ENCODE measurements at regions not wholly inside any gene's neighbourhood (a gene's known extent, or its start where the extent isn't known, plus 50 kb on each side); places are given as distances from the start of the nearest gene placed in this dataset.

DNA sequence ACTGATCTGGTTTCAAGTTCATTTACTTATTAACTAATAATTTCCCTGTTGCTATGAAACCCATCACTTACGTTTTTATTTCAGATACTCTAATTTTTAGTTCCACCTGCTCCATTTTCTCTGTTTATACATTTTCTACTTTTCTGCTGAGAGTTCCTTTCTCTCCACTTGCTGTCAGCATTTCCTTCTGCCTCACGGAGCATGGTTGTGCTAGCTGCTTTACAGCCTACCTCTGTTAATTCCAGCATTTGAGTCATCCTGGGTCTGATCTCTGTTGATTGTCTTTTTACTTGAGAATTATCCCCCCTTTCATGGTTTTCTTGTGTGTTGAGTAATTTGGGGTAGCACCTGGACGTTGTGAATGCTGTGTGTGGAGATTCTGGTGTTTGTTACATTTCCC, 373.2 kb upstream of the C1orf174 start:
- H3K27ac ChIP-seq (ENCODE audit: low read depth in 1 of 2, low read length in 2 of 2): no peak overlapping the region
- peaks cover 0 to 2% (median 0%) of the 10 kb centered on the region in 4 donors for H3K27me3 ChIP-seq (ENCODE audit: control insufficient read depth in 4 of 4, insufficient read depth in 4 of 4, low read length in 3 of 4)
- H3K4me1 ChIP-seq (ENCODE audit: control insufficient read depth in 4 of 4, insufficient read depth in 4 of 4, low read length in 3 of 4): no peaks in the 10 kb centered on the region
- no peak for DNase-seq (ENCODE audit: low spot score)
- no peaks in the 10 kb centered on the region for H3K36me3 ChIP-seq (ENCODE audit: control insufficient read depth in 4 of 4, insufficient read depth in 3 of 4, low read depth in 1 of 4, low read length in 3 of 4)
- no peak for TF ChIP-seq RAD21 (IDR thresholded peaks at IDR 0.05)
- TF ChIP-seq NR2F2 (IDR thresholded peaks at IDR 0.05): no peak
- no peak for TF ChIP-seq RXRA (IDR thresholded peaks at IDR 0.05)
- TF ChIP-seq, protein P1, sequence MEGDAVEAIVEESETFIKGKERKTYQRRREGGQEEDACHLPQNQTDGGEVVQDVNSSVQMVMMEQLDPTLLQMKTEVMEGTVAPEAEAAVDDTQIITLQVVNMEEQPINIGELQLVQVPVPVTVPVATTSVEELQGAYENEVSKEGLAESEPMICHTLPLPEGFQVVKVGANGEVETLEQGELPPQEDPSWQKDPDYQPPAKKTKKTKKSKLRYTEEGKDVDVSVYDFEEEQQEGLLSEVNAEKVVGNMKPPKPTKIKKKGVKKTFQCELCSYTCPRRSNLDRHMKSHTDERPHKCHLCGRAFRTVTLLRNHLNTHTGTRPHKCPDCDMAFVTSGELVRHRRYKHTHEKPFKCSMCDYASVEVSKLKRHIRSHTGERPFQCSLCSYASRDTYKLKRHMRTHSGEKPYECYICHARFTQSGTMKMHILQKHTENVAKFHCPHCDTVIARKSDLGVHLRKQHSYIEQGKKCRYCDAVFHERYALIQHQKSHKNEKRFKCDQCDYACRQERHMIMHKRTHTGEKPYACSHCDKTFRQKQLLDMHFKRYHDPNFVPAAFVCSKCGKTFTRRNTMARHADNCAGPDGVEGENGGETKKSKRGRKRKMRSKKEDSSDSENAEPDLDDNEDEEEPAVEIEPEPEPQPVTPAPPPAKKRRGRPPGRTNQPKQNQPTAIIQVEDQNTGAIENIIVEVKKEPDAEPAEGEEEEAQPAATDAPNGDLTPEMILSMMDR (IDR thresholded peaks at IDR 0.05; ENCODE audit: low read depth, low read length, missing input control): no peak
- TF ChIP-seq FOXA1 (IDR thresholded peaks at IDR 0.05): no peak
- TF ChIP-seq, protein P2, sequence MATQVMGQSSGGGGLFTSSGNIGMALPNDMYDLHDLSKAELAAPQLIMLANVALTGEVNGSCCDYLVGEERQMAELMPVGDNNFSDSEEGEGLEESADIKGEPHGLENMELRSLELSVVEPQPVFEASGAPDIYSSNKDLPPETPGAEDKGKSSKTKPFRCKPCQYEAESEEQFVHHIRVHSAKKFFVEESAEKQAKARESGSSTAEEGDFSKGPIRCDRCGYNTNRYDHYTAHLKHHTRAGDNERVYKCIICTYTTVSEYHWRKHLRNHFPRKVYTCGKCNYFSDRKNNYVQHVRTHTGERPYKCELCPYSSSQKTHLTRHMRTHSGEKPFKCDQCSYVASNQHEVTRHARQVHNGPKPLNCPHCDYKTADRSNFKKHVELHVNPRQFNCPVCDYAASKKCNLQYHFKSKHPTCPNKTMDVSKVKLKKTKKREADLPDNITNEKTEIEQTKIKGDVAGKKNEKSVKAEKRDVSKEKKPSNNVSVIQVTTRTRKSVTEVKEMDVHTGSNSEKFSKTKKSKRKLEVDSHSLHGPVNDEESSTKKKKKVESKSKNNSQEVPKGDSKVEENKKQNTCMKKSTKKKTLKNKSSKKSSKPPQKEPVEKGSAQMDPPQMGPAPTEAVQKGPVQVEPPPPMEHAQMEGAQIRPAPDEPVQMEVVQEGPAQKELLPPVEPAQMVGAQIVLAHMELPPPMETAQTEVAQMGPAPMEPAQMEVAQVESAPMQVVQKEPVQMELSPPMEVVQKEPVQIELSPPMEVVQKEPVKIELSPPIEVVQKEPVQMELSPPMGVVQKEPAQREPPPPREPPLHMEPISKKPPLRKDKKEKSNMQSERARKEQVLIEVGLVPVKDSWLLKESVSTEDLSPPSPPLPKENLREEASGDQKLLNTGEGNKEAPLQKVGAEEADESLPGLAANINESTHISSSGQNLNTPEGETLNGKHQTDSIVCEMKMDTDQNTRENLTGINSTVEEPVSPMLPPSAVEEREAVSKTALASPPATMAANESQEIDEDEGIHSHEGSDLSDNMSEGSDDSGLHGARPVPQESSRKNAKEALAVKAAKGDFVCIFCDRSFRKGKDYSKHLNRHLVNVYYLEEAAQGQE (IDR thresholded peaks at IDR 0.05): no peak
- TF ChIP-seq, protein P3, sequence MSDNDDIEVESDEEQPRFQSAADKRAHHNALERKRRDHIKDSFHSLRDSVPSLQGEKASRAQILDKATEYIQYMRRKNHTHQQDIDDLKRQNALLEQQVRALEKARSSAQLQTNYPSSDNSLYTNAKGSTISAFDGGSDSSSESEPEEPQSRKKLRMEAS (IDR thresholded peaks at IDR 0.05): no peak
- no peak for TF ChIP-seq YY1 (IDR thresholded peaks at IDR 0.05)
- TF ChIP-seq, protein P4, sequence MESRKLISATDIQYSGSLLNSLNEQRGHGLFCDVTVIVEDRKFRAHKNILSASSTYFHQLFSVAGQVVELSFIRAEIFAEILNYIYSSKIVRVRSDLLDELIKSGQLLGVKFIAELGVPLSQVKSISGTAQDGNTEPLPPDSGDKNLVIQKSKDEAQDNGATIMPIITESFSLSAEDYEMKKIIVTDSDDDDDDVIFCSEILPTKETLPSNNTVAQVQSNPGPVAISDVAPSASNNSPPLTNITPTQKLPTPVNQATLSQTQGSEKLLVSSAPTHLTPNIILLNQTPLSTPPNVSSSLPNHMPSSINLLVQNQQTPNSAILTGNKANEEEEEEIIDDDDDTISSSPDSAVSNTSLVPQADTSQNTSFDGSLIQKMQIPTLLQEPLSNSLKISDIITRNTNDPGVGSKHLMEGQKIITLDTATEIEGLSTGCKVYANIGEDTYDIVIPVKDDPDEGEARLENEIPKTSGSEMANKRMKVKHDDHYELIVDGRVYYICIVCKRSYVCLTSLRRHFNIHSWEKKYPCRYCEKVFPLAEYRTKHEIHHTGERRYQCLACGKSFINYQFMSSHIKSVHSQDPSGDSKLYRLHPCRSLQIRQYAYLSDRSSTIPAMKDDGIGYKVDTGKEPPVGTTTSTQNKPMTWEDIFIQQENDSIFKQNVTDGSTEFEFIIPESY (IDR thresholded peaks at IDR 0.05): no peak
- H3K4me3 ChIP-seq (ENCODE audit: low read depth in 1 of 3, low read length in 3 of 3): no peak overlapping the region
- 64% methylated on average over 3 of the region's 3 CpGs for WGBS
- H3K9me3 ChIP-seq (ENCODE audit: control insufficient read depth in 4 of 4, low read length in 3 of 4): peaks cover 0 to 9% (median 8%) of the 10 kb centered on the region in 4 donors
- H3K9ac ChIP-seq (ENCODE audit: low read depth in 1 of 2, low read length in 2 of 2): no peak overlapping the region

DNA sequence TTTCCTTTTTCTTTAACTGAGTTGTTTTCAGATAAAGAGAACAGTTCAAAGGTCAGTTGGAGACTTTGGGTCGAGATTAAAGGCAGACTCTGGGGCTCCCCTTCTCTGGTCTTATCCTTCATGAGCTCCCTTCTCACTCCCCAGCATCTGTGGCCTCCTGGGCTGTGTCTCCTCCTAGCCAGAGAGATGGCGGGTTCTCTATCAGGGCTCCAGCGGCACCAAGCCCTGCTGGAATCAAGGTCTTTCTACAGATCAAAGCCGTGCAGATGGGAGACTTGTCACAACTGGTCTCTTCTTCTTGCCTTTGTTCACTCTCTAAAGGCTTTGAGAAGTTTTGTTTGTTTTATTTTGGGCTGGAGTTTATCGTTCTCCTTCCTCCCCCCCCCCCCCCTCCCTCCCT, 373.7 kb upstream of the C1orf174 start:
- H3K4me1 ChIP-seq (ENCODE audit: control insufficient read depth in 4 of 4, insufficient read depth in 4 of 4, low read length in 3 of 4): no peaks in the 10 kb centered on the region
- WGBS: 38% methylated on average over 5 of the region's 5 CpGs
- DNase-seq (ENCODE audit: low spot score): no peak
- no peak overlapping the region for H3K9ac ChIP-seq (ENCODE audit: low read depth in 1 of 2, low read length in 2 of 2)
- no peaks in the 10 kb centered on the region for H3K36me3 ChIP-seq (ENCODE audit: control insufficient read depth in 4 of 4, insufficient read depth in 3 of 4, low read depth in 1 of 4, low read length in 3 of 4)
- TF ChIP-seq EGR1 (IDR thresholded peaks at IDR 0.05; ENCODE audit: low read depth in 2 of 2): no peak
- peaks cover 0 to 2% (median 0%) of the 10 kb centered on the region in 4 donors for H3K27me3 ChIP-seq (ENCODE audit: control insufficient read depth in 4 of 4, insufficient read depth in 4 of 4, low read length in 3 of 4)
- H3K4me3 ChIP-seq (ENCODE audit: low read depth in 1 of 3, low read length in 3 of 3): no peak overlapping the region
- H3K9me3 ChIP-seq (ENCODE audit: control insufficient read depth in 4 of 4, low read length in 3 of 4): peaks cover 0 to 9% (median 8%) of the 10 kb centered on the region in 4 donors
- no peak overlapping the region for H3K27ac ChIP-seq (ENCODE audit: low read depth in 1 of 2, low read length in 2 of 2)

DNA sequence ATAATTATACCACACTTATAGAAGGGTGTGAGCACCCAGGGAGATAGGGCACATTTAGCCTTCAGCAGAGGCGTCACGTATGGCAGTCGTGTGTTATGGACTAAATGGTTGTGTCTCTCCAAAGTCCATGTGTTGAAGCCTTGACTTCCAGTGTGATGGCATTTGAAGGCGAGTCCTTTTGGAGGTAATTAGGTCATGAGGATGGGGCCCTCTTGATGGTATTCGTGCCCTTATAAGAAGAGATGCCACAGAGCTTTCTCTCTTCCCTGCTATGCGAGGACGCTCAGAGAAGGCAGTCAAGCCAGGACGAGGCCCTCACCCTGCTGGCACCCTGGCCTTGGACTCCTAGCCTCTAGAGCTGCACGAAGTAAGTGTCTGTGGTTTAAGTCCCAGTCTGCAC, 375.0 kb upstream of the C1orf174 start:
- no peaks in the 10 kb centered on the region for H3K36me3 ChIP-seq (ENCODE audit: control insufficient read depth in 4 of 4, insufficient read depth in 3 of 4, low read depth in 1 of 4, low read length in 3 of 4)
- no peak for DNase-seq (ENCODE audit: low spot score)
- H3K4me1 ChIP-seq (ENCODE audit: control insufficient read depth in 4 of 4, insufficient read depth in 4 of 4, low read length in 3 of 4): no peaks in the 10 kb centered on the region
- no peak overlapping the region for H3K4me3 ChIP-seq (ENCODE audit: low read depth in 1 of 3, low read length in 3 of 3)
- no peak overlapping the region for H3K27ac ChIP-seq (ENCODE audit: low read depth in 1 of 2, low read length in 2 of 2)
- 89% methylated on average over 9 of the region's 9 CpGs for WGBS
- no peak for TF ChIP-seq HNF4G (IDR thresholded peaks at IDR 0.05)
- TF ChIP-seq, protein P2 (IDR thresholded peaks at IDR 0.05): no peak
- TF ChIP-seq JUND (IDR thresholded peaks at IDR 0.05): no peak
- TF ChIP-seq EGR1 (IDR thresholded peaks at IDR 0.05; ENCODE audit: low read depth in 2 of 2): no peak
- TF ChIP-seq, protein P1 (IDR thresholded peaks at IDR 0.05; ENCODE audit: low read depth, low read length, missing input control): no peak
- peaks cover 0 to 9% (median 8%) of the 10 kb centered on the region in 4 donors for H3K9me3 ChIP-seq (ENCODE audit: control insufficient read depth in 4 of 4, low read length in 3 of 4)
- H3K27me3 ChIP-seq (ENCODE audit: control insufficient read depth in 4 of 4, insufficient read depth in 4 of 4, low read length in 3 of 4): peaks cover 0 to 2% (median 0%) of the 10 kb centered on the region in 4 donors
- H3K9ac ChIP-seq (ENCODE audit: low read depth in 1 of 2, low read length in 2 of 2): no peak overlapping the region
